ENCODE measurements at regions not wholly inside any gene's neighbourhood (a gene's known extent, or its start where the extent isn't known, plus 50 kb on each side); places are given as distances from the start of the nearest gene placed in this dataset.

GRCh38 chr5:39674209-39675082 is 249.7 kb upstream of the DAB2 start:
- H3K27ac ChIP-seq (ENCODE audit: low read length) = no peak overlapping the region

GRCh38 chr5:39671561-39671961 is 246.8 kb upstream of the DAB2 start:
- Histone ChIP-seq H3K36me3 (ENCODE audit: control insufficient read depth, low read depth, low read length) (no peaks in the 10 kb centered on the region), H3K27ac (ENCODE audit: low read length) (no peak overlapping the region), H3K27me3 (ENCODE audit: control insufficient read depth, insufficient read depth, low read length) (no peaks in the 10 kb centered on the region), H3K4me3 (ENCODE audit: low read length) (no peak overlapping the region), H3K9ac (ENCODE audit: low read length) (no peak overlapping the region), H3K9me3 (ENCODE audit: control insufficient read depth, low read depth, low read length) (no peaks in the 10 kb centered on the region), H3K4me1 (ENCODE audit: control insufficient read depth, low read depth, low read length) (peaks cover 13% of the 10 kb centered on the region)

More at GRCh38 chr5:39674209-39675082, 249.7 kb upstream of the DAB2 start:
- Histone ChIP-seq H3K4me1 (ENCODE audit: control insufficient read depth, low read depth, low read length) (peaks cover 13% of the 10 kb centered on the region), H3K4me3 (ENCODE audit: low read length) (no peak overlapping the region), H3K9me3 (ENCODE audit: control insufficient read depth, low read depth, low read length) (no peaks in the 10 kb centered on the region), H3K27me3 (ENCODE audit: control insufficient read depth, insufficient read depth, low read length) (no peaks in the 10 kb centered on the region), H3K9ac (ENCODE audit: low read length) (no peak overlapping the region), H3K36me3 (ENCODE audit: control insufficient read depth, low read depth, low read length) (no peaks in the 10 kb centered on the region)

DNA sequence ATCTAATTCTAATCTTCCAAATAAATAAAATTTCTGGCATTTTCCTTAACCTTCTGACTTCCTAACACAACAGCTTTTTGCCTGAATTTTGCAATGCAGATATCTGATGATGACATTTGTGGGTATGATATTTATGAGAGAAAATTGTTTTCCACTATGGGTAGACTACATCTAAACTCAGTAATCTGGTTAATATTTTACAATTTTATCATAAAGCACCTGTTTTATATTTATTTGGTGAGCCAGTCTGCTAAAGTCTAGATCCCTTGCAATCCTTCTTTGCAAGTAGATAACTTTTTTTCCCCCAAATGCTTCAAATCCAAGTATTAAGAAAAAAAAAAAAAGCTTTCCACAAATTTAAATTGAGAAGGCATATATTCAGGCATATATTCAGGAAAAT is 246.2 kb upstream of the DAB2 start:
- Histone ChIP-seq H3K27ac (ENCODE audit: low read length) (no peak overlapping the region), H3K4me1 (ENCODE audit: control insufficient read depth, low read depth, low read length) (peaks cover 13% of the 10 kb centered on the region), H3K36me3 (ENCODE audit: control insufficient read depth, low read depth, low read length) (no peaks in the 10 kb centered on the region), H3K27me3 (ENCODE audit: control insufficient read depth, insufficient read depth, low read length) (no peaks in the 10 kb centered on the region), H3K9me3 (ENCODE audit: control insufficient read depth, low read depth, low read length) (no peaks in the 10 kb centered on the region), H3K9ac (ENCODE audit: low read length) (no peak overlapping the region), H3K4me3 (ENCODE audit: low read length) (no peak overlapping the region)

GRCh38 chr5:39670391-39670790 is 245.6 kb upstream of the DAB2 start:
- H3K9me3 ChIP-seq (ENCODE audit: control insufficient read depth, low read depth, low read length) = no peaks in the 10 kb centered on the region
- H3K36me3 ChIP-seq (ENCODE audit: control insufficient read depth, low read depth, low read length) = no peaks in the 10 kb centered on the region
- H3K4me3 ChIP-seq (ENCODE audit: low read length) = no peak overlapping the region
- no peak overlapping the region for H3K27ac ChIP-seq (ENCODE audit: low read length)
- H3K9ac ChIP-seq (ENCODE audit: low read length) = no peak overlapping the region
- H3K27me3 ChIP-seq (ENCODE audit: control insufficient read depth, insufficient read depth, low read length) = no peaks in the 10 kb centered on the region
- H3K4me1 ChIP-seq (ENCODE audit: control insufficient read depth, low read depth, low read length) = peaks cover 13% of the 10 kb centered on the region

DNA sequence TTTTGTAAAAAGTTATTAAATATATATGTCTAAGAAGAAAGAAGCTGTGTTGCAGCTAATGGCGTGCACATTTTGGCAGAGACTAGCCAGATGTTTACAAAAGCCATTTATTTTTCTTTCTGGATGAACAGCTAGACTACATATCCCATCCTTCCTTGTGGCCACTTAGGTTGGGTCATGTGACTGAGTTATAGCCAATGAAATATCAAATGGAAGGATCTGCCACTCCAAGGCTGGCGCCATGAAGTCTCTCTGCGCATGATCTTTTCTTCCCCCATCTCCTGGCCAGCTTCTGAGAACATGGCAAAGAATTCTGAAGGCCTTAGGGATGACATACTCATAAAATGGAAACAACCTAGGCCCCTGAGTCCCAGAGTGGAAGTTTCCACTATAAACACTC is 244.2 kb upstream of the DAB2 start:
- no peak overlapping the region for H3K9ac ChIP-seq (ENCODE audit: low read length)

GRCh38 chr5:39665328-39665727 is 240.5 kb upstream of the DAB2 start:
- no peak overlapping the region for H3K9ac ChIP-seq (ENCODE audit: low read length)
- H3K27me3 ChIP-seq (ENCODE audit: control insufficient read depth, insufficient read depth, low read length) = peaks cover 13% of the 10 kb centered on the region
- no peak overlapping the region for H3K4me3 ChIP-seq (ENCODE audit: low read length)
- H3K27ac ChIP-seq (ENCODE audit: low read length) = no peak overlapping the region
- no peaks in the 10 kb centered on the region for H3K9me3 ChIP-seq (ENCODE audit: control insufficient read depth, low read depth, low read length)
- peaks cover 12% of the 10 kb centered on the region for H3K4me1 ChIP-seq (ENCODE audit: control insufficient read depth, low read depth, low read length)
- no peaks in the 10 kb centered on the region for H3K36me3 ChIP-seq (ENCODE audit: control insufficient read depth, low read depth, low read length)

More for the DNA sequence above, 244.2 kb upstream of the DAB2 start:
- Histone ChIP-seq H3K36me3 (ENCODE audit: control insufficient read depth, low read depth, low read length) (no peaks in the 10 kb centered on the region), H3K4me1 (ENCODE audit: control insufficient read depth, low read depth, low read length) (peaks cover 13% of the 10 kb centered on the region), H3K27me3 (ENCODE audit: control insufficient read depth, insufficient read depth, low read length) (no peaks in the 10 kb centered on the region), H3K27ac (ENCODE audit: low read length) (no peak overlapping the region), H3K4me3 (ENCODE audit: low read length) (no peak overlapping the region), H3K9me3 (ENCODE audit: control insufficient read depth, low read depth, low read length) (no peaks in the 10 kb centered on the region)

- Histone ChIP-seq H3K9me3 (ENCODE audit: control insufficient read depth, low read depth, low read length) (no peaks in the 10 kb centered on the region), H3K27me3 (ENCODE audit: control insufficient read depth, insufficient read depth, low read length) (peaks cover 23% of the 10 kb centered on the region), H3K36me3 (ENCODE audit: control insufficient read depth, low read depth, low read length) (no peaks in the 10 kb centered on the region), H3K9ac (ENCODE audit: low read length) (no peak overlapping the region), H3K27ac (ENCODE audit: low read length) (no peak overlapping the region), H3K4me1 (ENCODE audit: control insufficient read depth, low read depth, low read length) (peaks cover 11% of the 10 kb centered on the region), H3K4me3 (ENCODE audit: low read length) (no peak overlapping the region)
Measured at GRCh38 chr5:39662945-39663344, 238.2 kb upstream of the DAB2 start.

DNA sequence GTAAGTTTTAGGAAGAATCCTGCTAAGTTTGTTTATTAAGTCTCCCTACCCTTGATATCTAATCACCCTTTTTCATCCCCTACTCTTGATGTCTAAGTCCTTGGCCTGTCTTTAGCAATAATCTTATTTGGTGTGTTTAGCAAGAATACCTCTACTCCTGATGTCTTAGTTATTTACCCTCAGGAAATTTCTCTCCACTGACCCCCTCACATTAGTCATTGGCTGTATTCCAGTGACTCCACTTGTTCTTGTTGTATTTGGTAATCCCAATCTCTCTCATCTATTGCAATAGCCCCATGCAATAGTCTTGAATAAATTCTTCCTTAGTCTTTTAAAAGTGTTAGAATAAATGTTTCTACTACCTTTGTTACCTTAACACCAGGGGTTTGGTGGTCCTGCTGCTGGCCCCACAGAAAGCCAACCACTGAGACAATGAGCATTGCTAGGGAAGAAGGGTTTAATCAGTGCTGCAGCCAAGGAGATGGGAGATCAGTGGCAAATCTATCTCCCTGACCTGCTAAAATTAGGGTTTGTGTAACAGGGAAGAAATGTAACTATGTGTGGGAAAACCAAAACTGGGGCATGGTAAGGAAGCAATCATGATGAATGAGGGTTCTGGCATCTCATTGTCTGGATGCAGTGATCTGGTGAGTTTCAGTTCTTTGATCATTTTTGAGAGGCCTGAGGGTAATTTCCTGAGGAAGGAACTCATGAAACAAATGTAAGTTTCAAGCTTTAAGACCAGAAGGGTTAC is 236.4 kb upstream of the DAB2 start:
- peaks cover 11% of the 10 kb centered on the region for H3K4me1 ChIP-seq (ENCODE audit: control insufficient read depth, low read depth, low read length)
- no peaks in the 10 kb centered on the region for H3K36me3 ChIP-seq (ENCODE audit: control insufficient read depth, low read depth, low read length)
- no peak overlapping the region for H3K27ac ChIP-seq (ENCODE audit: low read length)
- H3K4me3 ChIP-seq (ENCODE audit: low read length) = peak overlapping the region; percentile 16
- H3K27me3 ChIP-seq (ENCODE audit: control insufficient read depth, insufficient read depth, low read length) = peaks cover 23% of the 10 kb centered on the region
- H3K9me3 ChIP-seq (ENCODE audit: control insufficient read depth, low read depth, low read length) = no peaks in the 10 kb centered on the region
- H3K9ac ChIP-seq (ENCODE audit: low read length) = no peak overlapping the region

DNA sequence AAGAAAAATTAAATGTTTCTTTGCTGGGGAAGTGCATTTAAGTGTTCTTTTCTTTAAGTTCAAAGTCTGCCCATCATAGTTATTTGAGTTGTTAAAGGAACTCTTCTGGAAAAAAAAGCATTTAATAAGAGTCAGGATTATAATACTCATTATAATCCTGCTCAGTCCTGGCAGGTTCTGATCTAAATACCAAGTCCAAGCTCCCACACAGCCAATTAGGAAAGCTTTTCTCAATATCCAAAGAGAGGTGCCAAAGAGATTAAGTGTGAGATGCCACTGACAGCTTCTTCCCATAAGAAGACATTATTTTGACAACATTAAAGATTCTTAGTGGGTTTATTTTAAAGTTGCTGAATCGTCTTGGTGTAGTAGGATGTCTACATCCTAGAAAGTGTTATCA is 235.2 kb upstream of the DAB2 start:
- no peaks in the 10 kb centered on the region for H3K36me3 ChIP-seq (ENCODE audit: control insufficient read depth, low read depth, low read length)
- no peaks in the 10 kb centered on the region for H3K9me3 ChIP-seq (ENCODE audit: control insufficient read depth, low read depth, low read length)
- H3K27me3 ChIP-seq (ENCODE audit: control insufficient read depth, insufficient read depth, low read length) = peaks cover 23% of the 10 kb centered on the region
- H3K9ac ChIP-seq (ENCODE audit: low read length) = no peak overlapping the region
- peaks cover 11% of the 10 kb centered on the region for H3K4me1 ChIP-seq (ENCODE audit: control insufficient read depth, low read depth, low read length)
- H3K4me3 ChIP-seq (ENCODE audit: low read length) = no peak overlapping the region
- no peak overlapping the region for H3K27ac ChIP-seq (ENCODE audit: low read length)

DNA sequence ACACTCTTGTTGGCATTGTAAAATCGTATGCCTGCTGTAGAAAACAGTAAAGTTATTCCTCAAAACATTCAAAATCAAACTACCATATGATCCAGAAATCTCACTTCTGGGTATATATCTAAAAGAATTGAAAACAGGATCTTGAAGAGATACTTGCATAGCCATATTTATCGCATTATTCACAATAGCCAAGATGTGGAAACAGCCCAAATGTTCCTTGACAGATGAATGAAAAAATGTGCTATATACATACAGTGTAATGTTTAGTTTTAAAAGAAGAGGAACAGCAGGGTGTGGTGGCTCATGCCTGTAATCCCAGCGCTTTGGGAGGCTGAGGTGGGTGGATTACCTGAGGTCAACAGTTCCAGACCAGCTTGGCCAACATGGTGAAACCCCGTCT is 234.1 kb upstream of the DAB2 start:
- Histone ChIP-seq H3K9ac (ENCODE audit: low read length) (no peak overlapping the region), H3K4me1 (ENCODE audit: control insufficient read depth, low read depth, low read length) (peaks cover 11% of the 10 kb centered on the region), H3K4me3 (ENCODE audit: low read length) (no peak overlapping the region), H3K27ac (ENCODE audit: low read length) (no peak overlapping the region), H3K9me3 (ENCODE audit: control insufficient read depth, low read depth, low read length) (no peaks in the 10 kb centered on the region), H3K27me3 (ENCODE audit: control insufficient read depth, insufficient read depth, low read length) (peaks cover 23% of the 10 kb centered on the region), H3K36me3 (ENCODE audit: control insufficient read depth, low read depth, low read length) (no peaks in the 10 kb centered on the region)

GRCh38 chr5:39657943-39658342 is 233.2 kb upstream of the DAB2 start:
- H3K36me3 ChIP-seq (ENCODE audit: control insufficient read depth, low read depth, low read length) = no peaks in the 10 kb centered on the region
- H3K4me1 ChIP-seq (ENCODE audit: control insufficient read depth, low read depth, low read length) = peaks cover 11% of the 10 kb centered on the region
- peaks cover 20% of the 10 kb centered on the region for H3K27me3 ChIP-seq (ENCODE audit: control insufficient read depth, insufficient read depth, low read length)
- no peaks in the 10 kb centered on the region for H3K9me3 ChIP-seq (ENCODE audit: control insufficient read depth, low read depth, low read length)
- no peak overlapping the region for H3K27ac ChIP-seq (ENCODE audit: low read length)
- no peak overlapping the region for H3K4me3 ChIP-seq (ENCODE audit: low read length)
- H3K9ac ChIP-seq (ENCODE audit: low read length) = no peak overlapping the region

Measured in iPS-18a (cell line).